GM20431 (cell line): ENCODE measurements at regions not wholly inside any gene's neighbourhood (a gene's known extent, or its start where the extent isn't known, plus 50 kb on each side); places are given as distances from the start of the nearest gene placed in this dataset.

Experiments used
- in situ Hi-C: fragments of 300-500 bp; cut with MseI, MboI; formaldehyde crosslinking; loops from one replicate; pipeline ENCODE4 v1.15.0; 2020; ENCODE audit warnings: low sequenced_read_pairs; ENCODE audit not compliant: unreplicated experiment

DNA sequence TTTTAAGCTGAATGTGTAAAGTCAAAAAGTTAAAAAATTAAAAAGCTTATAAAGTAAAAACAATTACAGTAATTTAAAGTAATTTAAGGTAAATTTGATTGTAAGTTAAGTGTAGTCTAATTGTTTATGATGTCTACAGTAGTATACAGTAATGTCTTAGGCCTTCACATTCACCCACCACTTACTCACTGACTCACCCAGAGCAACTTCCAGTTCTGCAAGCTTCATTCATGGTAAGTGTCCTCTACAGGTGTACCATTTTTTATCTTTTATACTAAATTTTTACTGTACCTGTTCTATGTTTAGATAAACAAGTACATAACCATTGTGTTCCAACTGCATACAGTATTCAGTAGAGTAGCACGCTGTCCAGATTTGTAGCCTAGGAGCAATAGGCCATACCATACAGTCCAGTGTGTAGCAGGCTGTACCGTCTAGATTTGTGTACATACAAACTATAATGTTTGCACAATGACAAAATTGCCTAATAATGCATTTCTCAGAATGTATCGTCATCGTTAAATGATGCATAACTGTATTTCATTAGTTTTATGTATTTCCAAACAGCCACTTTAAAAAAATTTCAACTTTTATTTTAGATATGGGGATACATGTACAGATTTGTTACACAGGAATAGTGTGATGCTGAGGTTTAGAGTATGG lies 319.3 kb downstream of the DYSF start:
- in situ Hi-C loops: no loop called here

DNA sequence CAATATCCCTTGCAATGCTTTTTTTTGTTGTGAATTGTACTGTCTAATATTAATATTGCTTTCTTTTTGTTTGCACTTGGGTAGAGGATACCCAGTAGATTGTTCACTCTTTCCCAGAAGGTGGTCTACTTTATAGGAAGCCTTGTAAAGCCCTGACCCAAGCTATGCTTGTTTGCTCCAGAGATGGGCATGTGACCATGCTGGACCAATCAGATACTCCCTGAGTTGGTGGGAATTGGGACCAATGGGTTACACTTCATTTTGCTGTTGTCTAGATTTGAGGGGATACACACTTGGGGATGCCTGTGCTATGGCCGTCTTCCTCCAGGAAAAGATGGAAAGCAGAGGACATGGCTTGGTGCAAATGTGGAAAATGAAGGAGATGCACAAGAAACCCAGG lies 314.3 kb downstream of the DYSF start:
- in situ Hi-C loops: no loop called here

DNA sequence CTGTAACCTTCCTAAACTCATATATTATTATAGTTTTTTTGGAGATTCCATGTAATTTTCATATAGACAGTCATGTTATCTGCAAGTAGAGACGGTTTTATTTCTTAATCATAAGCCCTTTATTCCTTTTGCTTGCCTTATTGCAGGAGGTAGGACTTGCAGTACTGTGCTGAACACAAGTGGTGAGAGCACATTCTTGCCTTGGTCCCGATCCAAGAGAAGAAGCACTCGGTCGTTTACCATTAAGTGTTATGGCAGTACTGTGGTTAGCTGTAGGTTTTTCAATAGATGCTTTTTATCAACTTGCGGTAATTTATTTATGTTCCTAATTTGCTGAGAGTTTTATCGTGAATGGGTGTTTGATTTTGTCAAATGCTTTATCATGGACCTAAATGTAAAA lies 305.7 kb downstream of the DYSF start:
- in situ Hi-C loops: no loop called here

DNA sequence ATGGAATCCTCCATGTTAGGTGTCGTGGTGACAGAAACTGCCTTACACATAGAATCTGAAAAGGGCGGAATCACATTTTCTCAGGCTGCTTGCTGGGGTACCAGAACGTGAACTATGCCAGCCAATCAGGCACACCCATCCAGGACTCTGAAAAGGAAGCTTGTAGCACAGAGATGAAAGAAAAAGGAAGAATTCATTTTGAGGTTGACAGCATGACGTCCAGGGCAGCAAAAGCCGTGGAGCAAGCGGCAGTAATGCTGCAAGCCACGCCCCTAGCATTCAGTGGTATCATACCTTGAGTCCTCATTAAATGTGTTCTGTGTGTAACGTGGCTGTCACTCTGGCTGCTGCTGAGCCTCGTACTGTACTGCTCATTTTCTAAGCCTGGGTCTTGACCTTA lies 304.0 kb downstream of the DYSF start:
- in situ Hi-C loops: no loop called here

DNA sequence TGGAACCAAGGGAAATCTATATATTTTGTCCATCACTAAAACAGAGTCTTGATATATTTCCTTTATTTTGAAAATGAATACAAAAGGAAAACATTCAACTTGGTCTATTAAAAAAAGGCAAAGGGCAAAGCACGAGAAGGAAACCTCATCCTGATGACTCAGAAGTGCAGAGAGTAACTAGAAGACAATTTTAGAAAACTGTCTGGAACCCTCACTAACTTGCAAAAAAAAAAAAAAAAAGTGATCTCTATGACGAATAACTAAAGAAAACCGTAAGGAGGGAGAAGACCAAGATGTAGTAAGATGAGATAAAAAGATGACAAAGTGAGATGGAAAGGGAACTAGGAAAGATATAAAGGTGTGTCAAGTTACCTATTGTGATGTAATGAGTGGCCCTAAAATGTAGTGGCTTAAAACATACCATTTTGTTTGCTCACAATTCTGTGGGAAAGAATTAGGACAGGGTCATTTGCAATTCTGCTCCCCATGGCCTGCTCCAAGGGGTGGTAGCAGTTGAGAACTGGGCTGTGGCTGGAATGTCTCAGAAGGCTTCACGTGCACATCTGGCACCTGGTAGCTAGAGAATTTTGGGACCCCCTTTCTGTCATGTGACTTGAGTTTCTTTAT lies 303.0 kb downstream of the DYSF start:
- in situ Hi-C loops: no loop called here

DNA sequence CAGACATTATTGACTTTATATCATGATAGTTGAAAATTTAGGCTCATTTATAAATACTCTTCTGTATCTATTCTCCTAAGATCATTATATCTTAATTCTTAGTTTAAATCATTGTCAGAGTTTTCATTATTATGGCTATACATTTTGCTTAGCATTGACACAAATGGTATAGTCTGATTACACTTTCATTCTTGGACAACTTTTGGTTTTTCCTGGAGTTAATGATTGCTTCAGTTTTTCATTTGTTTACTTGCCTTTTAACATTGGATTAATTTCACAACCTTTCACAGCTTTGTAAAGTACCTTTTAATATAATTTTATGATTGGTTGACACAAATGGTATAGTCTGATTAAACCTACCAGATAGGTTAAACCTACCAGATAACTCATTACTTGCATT lies 298.2 kb downstream of the DYSF start:
- in situ Hi-C loops: no loop called here

DNA sequence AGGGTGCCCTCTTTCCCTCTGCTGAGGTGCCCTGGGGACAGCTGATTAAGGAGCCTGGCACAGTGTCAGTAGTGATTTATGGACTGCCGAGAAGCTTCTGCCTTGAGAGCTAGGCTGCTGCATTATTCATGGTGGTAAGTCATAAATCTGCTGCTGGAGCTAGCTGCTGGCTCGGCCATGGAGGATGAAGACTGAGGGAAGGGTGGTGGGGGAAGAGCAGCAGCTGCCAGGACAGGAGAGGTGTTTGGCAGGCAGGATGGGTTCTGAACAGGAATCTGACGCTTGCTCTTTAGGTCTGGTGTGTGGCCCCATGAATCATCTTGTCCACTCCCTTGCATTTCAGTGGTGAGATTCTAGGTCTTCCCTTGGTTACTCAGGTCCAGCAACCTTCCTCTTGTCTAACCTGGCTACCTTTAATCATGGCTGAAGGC lies 296.3 kb downstream of the DYSF start:
- in situ Hi-C loops: no loop called here

DNA sequence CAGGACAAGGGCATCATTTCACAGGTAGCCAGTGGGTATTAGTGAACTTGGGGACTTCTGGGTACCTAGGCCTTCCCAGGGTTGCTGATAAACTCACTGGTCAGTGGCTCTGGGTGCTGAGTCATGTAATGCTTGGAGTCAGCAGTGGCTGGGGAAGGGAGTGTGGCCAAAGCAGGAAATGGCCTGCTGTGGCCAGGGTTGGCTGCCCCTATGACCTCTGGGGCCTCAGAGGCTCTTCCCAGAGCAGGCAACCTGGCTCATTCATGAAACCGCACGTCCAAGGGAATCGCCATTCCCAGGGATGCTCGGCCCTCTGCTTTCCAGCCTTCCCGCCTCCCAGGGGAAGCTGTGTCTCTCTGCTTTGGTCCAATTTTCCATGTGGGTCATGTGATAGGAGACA lies 294.9 kb downstream of the DYSF start:
- in situ Hi-C loops: no loop called here

DNA sequence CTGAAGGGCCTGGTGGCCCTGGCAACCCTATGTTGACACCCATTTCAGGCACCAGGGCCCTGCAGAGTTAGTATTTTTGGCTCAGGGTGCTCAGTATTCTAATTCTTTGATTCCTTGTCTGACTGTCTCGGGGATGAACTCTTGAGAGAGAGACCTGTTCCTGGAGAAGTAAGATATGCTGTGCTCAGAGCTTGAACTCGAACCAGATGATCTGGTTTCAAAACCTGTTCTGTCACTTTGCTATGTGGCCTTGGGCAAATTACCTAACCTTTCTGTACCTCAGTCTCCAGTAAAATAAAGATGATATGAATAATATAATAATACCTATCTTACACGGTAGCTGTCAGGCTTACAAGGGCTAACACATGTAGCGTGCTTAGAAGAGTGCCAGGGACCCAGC lies 294.2 kb downstream of the DYSF start:
- in situ Hi-C loops: no loop called here

DNA sequence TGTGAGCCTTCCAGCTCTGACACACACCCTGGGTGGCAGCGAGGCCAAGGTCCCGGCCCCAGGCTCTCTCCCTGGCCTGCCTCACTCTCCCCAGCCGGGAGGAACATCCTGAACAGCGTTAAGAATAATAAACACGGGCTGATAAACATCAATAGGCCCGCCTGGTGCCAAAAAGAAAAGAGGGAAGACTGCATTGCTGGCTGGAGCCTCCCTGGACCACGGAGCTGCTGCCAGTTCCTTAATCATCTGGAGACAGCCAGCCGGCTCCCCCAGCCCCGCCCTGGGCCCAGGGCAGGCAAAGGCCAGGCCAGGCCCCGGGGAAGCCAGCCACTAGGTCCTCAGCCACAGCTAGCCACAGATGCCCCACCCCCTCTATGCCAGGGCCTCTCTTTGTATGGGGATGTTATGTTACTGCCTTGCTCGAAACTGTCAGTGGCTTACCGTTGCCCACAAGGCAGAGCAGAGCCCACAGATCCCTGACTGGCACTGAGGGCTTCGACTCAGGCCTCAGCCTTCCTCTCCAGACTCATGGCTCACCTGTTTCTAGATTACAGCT lies 293.7 kb downstream of the DYSF start:
- in situ Hi-C loops: no loop called here

DNA sequence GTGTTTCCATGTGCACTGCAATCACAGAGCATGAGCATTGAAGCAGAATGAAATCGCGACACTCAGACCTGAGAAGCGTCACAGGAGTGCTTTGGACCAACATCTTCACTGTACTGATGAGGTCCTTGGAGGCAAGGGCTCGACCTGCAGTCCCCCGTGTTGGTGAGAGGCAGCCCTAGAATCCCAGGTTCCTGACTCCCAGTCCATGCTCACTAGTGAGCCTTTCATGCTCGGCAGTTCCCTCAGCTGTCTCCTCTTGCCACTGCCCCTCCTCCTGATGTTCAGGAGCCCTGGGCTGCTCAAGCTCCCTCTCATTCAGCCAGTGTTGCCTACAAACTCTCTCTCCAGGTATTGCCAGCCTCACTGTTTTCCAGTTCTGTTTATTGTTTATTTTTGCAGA lies 291.4 kb downstream of the DYSF start:
- in situ Hi-C loops: no loop called here

DNA sequence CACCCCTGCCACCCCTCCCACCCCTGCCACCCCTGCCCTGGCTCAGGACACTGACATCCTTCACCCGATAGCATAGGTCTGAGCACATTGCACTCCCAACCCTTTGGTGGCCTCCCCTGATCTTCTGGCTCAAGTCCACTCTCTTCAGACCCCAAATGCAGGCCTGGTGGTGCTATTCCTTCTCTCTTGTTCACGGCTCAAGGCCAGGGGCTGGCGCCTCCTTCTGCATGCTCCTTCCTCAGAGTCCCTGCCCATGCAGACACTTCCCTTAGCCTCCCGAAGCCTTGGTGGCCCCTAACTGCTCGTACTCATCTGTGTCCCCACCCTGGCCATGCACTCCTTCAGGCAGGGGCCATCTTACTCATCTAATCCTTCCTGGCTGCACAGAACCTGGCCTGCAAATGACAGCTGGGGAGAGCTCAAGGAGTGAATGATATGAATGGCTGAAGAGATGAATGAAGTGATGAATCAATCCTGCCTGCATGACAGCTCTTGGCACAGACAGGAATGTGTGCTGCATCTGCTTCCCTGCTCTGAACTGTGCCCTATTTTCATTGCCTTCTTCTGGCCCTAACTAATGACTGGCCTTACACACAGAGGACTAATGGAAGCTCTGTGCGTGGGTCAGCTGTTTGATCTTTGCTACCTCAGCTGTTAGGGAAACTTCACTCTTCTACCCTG lies 290.8 kb downstream of the DYSF start:
- in situ Hi-C loops: no loop called here

DNA sequence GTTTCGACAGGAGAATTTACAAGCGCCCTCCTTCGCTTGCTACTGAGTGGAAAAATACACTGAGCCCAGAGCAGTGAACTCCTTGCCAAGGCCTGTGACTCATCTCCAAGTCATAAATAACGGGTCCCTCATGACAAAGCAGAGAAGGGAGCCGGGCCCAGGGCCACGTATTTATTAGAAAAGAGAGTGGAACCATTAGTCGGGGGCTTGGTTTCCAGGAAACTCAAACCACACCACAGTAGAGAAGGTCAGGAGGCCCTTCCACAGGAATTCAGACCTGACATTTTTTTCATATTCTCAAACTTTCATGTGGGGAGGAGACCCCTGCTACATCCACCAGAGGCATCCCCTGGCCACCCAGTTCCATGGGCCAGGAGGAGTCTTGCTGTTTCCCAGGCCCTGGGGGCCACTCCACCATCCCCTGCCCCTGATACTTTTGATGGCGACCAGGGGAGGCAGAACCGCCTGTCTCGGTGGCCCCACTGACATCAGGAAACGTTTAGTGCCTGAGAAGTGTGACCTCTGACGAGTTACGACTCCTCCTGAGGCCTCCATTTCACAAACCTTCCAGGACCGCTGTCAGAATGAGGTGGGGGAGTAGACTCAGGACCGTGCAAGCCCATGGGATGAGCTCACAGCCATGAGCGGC lies 289.7 kb downstream of the DYSF start:
- in situ Hi-C loops: no loop called here

DNA sequence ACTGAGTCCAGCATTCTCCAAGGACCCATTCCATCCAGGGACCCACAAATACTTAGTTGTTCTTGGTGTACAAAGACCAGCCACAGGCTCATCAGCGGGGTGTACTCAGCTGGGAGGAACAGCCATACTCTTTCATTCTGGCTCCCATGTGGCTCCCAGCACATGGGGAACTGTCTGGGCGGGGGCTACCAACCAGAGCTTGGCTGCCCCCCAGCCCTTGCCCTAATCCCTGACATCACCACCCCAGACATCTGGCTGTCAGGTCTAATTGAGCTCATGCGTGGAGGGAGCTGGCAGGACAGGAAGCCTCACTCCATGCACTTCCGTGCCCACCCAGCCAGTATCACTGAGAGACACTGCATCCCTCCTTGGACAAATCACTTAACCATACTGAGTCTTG lies 283.6 kb downstream of the DYSF start:
- in situ Hi-C loops: no loop called here

DNA sequence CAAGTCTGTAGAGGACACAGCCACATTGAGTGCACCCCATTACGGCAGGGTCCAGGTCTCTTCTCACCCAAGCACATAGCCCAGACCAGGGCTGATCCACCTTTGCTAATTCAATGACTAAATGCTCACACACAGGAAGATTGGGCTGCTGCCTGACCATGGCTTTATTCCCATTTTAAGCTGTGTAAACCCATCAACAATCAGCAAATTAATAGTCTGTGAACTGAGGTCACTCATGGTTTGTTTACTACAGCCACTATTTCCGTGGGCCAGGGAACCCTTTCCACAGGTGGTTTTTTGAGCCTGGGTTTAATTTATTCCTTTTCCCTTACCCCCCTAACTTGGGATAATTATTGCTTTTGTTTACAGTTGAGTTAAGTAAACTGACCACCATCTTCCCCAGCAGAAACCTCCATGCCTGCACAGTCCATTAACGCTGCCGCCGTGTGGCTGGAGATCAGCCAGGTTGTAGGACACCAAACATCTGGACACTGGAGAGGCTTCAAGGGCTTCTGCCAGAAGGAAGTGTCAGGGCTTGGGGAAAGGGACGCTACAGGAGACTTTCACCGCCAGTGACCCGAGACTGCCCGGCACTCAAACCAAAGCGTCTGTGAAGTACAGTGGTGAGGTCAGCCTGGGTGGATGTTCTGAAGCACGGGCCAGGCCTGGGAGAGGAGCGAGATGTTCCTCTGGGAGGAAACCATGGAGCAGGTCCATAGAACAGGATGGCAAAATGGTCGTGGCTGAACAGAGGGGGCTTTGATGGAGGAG lies 282.9 kb downstream of the DYSF start:
- in situ Hi-C loops: no loop called here
